ENCODE measurements at regions not wholly inside any gene's neighbourhood (a gene's known extent, or its start where the extent isn't known, plus 50 kb on each side); places are given as distances from the start of the nearest gene placed in this dataset.

DNA sequence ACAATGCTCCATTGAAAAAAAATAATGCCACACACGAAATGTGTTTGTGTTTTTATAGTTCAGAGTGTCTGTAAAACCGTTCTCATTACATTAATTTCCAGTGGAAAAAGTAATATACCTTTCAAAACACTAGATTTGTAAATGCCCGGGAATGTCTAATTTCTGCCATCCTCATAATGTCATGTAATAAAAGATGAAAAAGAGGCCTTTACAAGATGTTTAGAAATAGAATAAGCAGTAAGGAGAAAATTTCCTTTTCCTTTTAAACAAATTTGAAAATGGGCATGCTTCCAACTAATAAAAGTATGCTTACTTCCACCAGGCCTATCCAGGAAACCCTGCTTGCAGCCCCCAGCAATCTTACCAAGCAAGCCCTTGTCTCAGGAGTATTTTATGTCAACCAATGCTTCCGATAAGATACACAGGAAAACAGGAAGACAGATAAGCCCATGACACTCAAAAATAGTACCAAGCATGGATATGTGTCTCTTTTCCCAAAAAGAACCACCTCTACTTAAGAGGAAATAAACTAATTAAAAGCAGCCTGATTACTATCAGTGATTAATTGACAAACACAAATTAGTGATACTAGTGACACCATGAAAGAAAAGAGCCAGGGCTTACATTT is 894.7 kb upstream of the INTU start:
- H3K27me3 ChIP-seq (ENCODE audit: insufficient read depth, poor library complexity, severe bottlenecking) = no peaks in the 10 kb centered on the region
- TF ChIP-seq SPI1 (IDR thresholded peaks at IDR 0.05; ENCODE audit: borderline replicate concordance, low read depth) (no peak), POLR2AphosphoS5 (IDR thresholded peaks at IDR 0.05; ENCODE audit: low read depth) (no peak), GABPA (IDR thresholded peaks at IDR 0.05; ENCODE audit: low read depth) (no peak)
- TF ChIP-seq, protein P1, sequence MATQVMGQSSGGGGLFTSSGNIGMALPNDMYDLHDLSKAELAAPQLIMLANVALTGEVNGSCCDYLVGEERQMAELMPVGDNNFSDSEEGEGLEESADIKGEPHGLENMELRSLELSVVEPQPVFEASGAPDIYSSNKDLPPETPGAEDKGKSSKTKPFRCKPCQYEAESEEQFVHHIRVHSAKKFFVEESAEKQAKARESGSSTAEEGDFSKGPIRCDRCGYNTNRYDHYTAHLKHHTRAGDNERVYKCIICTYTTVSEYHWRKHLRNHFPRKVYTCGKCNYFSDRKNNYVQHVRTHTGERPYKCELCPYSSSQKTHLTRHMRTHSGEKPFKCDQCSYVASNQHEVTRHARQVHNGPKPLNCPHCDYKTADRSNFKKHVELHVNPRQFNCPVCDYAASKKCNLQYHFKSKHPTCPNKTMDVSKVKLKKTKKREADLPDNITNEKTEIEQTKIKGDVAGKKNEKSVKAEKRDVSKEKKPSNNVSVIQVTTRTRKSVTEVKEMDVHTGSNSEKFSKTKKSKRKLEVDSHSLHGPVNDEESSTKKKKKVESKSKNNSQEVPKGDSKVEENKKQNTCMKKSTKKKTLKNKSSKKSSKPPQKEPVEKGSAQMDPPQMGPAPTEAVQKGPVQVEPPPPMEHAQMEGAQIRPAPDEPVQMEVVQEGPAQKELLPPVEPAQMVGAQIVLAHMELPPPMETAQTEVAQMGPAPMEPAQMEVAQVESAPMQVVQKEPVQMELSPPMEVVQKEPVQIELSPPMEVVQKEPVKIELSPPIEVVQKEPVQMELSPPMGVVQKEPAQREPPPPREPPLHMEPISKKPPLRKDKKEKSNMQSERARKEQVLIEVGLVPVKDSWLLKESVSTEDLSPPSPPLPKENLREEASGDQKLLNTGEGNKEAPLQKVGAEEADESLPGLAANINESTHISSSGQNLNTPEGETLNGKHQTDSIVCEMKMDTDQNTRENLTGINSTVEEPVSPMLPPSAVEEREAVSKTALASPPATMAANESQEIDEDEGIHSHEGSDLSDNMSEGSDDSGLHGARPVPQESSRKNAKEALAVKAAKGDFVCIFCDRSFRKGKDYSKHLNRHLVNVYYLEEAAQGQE (IDR thresholded peaks at IDR 0.05; ENCODE audit: insufficient replicate concordance, low read depth) = no peak
- TF ChIP-seq, protein P2, sequence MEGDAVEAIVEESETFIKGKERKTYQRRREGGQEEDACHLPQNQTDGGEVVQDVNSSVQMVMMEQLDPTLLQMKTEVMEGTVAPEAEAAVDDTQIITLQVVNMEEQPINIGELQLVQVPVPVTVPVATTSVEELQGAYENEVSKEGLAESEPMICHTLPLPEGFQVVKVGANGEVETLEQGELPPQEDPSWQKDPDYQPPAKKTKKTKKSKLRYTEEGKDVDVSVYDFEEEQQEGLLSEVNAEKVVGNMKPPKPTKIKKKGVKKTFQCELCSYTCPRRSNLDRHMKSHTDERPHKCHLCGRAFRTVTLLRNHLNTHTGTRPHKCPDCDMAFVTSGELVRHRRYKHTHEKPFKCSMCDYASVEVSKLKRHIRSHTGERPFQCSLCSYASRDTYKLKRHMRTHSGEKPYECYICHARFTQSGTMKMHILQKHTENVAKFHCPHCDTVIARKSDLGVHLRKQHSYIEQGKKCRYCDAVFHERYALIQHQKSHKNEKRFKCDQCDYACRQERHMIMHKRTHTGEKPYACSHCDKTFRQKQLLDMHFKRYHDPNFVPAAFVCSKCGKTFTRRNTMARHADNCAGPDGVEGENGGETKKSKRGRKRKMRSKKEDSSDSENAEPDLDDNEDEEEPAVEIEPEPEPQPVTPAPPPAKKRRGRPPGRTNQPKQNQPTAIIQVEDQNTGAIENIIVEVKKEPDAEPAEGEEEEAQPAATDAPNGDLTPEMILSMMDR (IDR thresholded peaks at IDR 0.05; ENCODE audit: insufficient read depth, low read length) = no peak
- no peak overlapping the region for H3K4me3 ChIP-seq (replicated peaks; ENCODE audit: insufficient read depth, low read length)
- no peak overlapping the region for H3K27ac ChIP-seq (replicated peaks)
- no peak for DNase-seq (ENCODE audit: low read depth in 1 of 2, low spot score in 1 of 2)

DNA sequence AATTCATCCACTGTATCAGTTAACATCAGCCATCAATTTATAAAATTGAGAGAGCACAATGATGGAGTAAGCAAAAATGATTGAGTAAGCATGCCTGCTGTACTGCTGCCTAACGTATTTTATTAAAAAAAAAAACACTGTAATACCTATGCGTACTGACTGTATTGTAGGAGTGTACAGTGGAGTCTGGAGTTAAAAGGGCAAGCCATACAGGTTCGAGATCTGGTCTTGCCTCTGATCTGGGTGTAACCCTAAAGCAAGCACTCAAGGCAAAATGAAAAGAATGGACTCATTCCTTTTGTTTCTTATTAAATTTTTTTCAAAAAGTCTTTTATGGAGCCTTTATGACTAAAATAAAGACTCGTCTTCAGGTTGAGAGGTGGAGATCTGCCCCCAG is 894.2 kb upstream of the INTU start:
- Histone ChIP-seq H3K27ac (replicated peaks) (no peak overlapping the region), H3K4me3 (replicated peaks; ENCODE audit: insufficient read depth, low read length) (no peak overlapping the region), H3K27me3 (ENCODE audit: insufficient read depth, poor library complexity, severe bottlenecking) (no peaks in the 10 kb centered on the region)
- no peak for DNase-seq (ENCODE audit: low read depth in 1 of 2, low spot score in 1 of 2)
- TF ChIP-seq, protein P2 (IDR thresholded peaks at IDR 0.05; ENCODE audit: insufficient read depth, low read length) = no peak
- TF ChIP-seq POLR2AphosphoS5 (IDR thresholded peaks at IDR 0.05; ENCODE audit: low read depth) = no peak
- TF ChIP-seq, protein P1 (IDR thresholded peaks at IDR 0.05; ENCODE audit: insufficient replicate concordance, low read depth) = no peak
- TF ChIP-seq SPI1 (IDR thresholded peaks at IDR 0.05; ENCODE audit: borderline replicate concordance, low read depth) = no peak
- no peak for TF ChIP-seq GABPA (IDR thresholded peaks at IDR 0.05; ENCODE audit: low read depth)

DNA sequence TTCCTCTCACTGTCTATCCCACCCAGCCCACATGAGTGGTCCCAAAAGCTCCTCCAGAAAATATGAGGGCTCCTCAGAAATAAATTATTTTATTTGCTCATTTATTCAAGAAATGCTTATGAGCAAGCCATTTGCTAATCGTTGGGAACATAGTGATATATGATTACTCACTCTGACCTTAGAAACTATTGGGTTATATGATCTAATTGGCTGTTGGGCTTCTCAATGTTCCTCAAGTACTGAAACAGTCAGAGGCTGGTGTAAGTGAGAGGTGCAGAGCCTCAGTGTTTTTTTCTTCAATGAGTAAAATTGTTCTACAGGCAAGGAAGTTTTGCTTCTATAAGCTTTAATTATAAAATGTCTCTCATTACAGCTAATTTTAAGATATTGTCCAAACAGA is 893.8 kb upstream of the INTU start:
- H3K4me3 ChIP-seq (replicated peaks; ENCODE audit: insufficient read depth, low read length) = no peak overlapping the region
- TF ChIP-seq SPI1 (IDR thresholded peaks at IDR 0.05; ENCODE audit: borderline replicate concordance, low read depth) = no peak
- TF ChIP-seq, protein P1 (IDR thresholded peaks at IDR 0.05; ENCODE audit: insufficient replicate concordance, low read depth) = no peak
- no peak for TF ChIP-seq POLR2AphosphoS5 (IDR thresholded peaks at IDR 0.05; ENCODE audit: low read depth)
- no peak for TF ChIP-seq GABPA (IDR thresholded peaks at IDR 0.05; ENCODE audit: low read depth)
- TF ChIP-seq, protein P2 (IDR thresholded peaks at IDR 0.05; ENCODE audit: insufficient read depth, low read length) = no peak
- no peaks in the 10 kb centered on the region for H3K27me3 ChIP-seq (ENCODE audit: insufficient read depth, poor library complexity, severe bottlenecking)
- no peak overlapping the region for H3K27ac ChIP-seq (replicated peaks)
- no peak for DNase-seq (ENCODE audit: low read depth in 1 of 2, low spot score in 1 of 2)

All from HL-60 (cell line).